ENCODE measurements at regions not wholly inside any gene's neighbourhood (a gene's known extent, or its start where the extent isn't known, plus 50 kb on each side); places are given as distances from the start of the nearest gene placed in this dataset.

DNA sequence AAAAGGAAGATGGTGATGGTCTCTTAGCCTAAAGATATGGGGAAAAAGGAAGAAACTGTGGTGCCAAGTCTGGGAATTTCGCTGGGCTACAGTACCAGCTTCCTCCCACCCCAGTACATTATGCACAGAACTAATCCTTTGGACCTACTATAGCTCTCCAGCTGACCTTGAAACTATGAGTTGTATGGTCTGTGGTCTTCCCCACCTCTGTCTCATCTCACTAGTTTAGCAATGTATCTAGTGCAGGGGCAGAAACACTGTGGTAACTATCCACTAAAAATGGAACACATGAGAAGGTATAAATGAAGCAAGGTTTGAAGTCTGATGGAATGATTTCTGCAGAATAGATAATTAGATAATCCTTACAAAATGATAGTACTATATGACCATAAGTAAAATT, 190.4 kb upstream of the CCDC150 start:
- no peaks in the 10 kb centered on the region for H3K9me3 ChIP-seq
- no peaks in the 10 kb centered on the region for H3K36me3 ChIP-seq
- no peak overlapping the region for H3K27ac ChIP-seq
- peaks cover 0 to 21% (median 8%) of the 10 kb centered on the region in 9 donors for H3K4me1 ChIP-seq
- no peaks in the 10 kb centered on the region for H3K27me3 ChIP-seq
- 90 to 92% methylated on average over 1 of the region's 1 CpG for WGBS, 2 donors
- intact Hi-C loops (cut with DNase I), result loop anchor here in 2 of 10 donors (5.0 to 10.0 kb wide), 2 partner anchors 47 to 104 kb away; no protein-coding TSS in a partner anchor
- H3K4me3 ChIP-seq, result no peak overlapping the region
- ATAC-seq (no peak), DNase-seq (no peak)
- TF ChIP-seq, protein P1, sequence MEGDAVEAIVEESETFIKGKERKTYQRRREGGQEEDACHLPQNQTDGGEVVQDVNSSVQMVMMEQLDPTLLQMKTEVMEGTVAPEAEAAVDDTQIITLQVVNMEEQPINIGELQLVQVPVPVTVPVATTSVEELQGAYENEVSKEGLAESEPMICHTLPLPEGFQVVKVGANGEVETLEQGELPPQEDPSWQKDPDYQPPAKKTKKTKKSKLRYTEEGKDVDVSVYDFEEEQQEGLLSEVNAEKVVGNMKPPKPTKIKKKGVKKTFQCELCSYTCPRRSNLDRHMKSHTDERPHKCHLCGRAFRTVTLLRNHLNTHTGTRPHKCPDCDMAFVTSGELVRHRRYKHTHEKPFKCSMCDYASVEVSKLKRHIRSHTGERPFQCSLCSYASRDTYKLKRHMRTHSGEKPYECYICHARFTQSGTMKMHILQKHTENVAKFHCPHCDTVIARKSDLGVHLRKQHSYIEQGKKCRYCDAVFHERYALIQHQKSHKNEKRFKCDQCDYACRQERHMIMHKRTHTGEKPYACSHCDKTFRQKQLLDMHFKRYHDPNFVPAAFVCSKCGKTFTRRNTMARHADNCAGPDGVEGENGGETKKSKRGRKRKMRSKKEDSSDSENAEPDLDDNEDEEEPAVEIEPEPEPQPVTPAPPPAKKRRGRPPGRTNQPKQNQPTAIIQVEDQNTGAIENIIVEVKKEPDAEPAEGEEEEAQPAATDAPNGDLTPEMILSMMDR (IDR thresholded peaks at IDR 0.05), result no peak

DNA sequence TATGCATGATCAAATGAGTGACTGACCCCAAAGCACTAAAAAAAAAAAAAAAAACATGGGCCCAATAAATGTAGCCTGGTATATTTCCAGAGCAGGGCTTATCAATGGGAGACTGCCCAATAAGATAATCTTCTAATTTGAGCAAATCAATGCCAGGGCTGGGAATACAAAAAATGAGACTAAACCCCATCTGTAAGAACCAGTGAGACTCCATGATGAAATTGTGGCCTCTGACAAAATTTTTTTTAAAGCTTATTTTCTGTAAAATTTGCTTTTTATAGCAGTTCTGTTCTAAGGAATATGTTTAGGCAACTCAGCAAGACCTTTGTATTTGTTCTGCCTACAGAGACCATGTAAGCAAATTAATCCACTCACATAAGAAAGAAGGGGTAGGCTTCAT, 186.8 kb upstream of the CCDC150 start:
- ATAC-seq (peak in 1 of 8 donors; percentile 19), DNase-seq (no peak)
- TF ChIP-seq, protein P1 (IDR thresholded peaks at IDR 0.05), result no peak
- Histone ChIP-seq H3K36me3 (no peaks in the 10 kb centered on the region), H3K4me3 (no peak overlapping the region), H3K27ac (peak overlapping the region in 1 of 10 donors; percentile 18), H3K27me3 (peaks cover 0 to 3% (median 0%) of the 10 kb centered on the region in 7 donors), H3K9me3 (peaks cover 0 to 6% (median 0%) of the 10 kb centered on the region in 11 donors), H3K4me1 (peaks cover 0 to 17% (median 8%) of the 10 kb centered on the region in 9 donors)
- intact Hi-C loops (cut with DNase I), result loop anchor here (1.0 to 10.0 kb wide), 12 partner anchors 115 to 378 kb away; no protein-coding TSS in a partner anchor

DNA sequence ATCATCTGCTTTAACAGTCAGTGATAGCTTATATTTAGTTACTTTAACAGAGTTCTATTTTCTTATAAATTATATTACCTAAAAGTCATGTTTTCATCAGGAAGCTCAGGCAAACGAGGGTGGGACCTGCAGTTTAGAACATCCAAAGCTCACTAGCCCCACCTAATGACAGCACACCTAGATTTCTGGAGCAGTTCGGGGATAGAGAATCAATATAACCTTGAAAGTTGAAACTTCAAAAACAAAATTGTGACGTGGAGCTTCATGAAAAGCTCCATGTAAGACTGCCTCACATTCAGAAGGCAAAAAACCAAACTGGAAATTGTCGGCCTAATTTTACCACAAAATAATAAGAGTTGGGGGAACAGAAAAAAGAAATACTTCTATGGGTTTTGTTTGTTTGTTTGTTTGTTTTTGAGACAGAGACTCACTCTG, 185.9 kb upstream of the CCDC150 start:
- H3K9me3 ChIP-seq, result peaks cover 0 to 6% (median 0%) of the 10 kb centered on the region in 11 donors
- no peaks in the 10 kb centered on the region for H3K36me3 ChIP-seq
- no peak overlapping the region for H3K4me3 ChIP-seq
- H3K27me3 ChIP-seq, result peaks cover 0 to 4% (median 0%) of the 10 kb centered on the region in 7 donors
- 12 to 16% methylated on average over 4 of the region's 4 CpGs for WGBS, 2 donors
- H3K27ac ChIP-seq, result peak overlapping the region in 1 of 10 donors; percentile 18
- ATAC-seq (peak in 7 of 8 donors; percentile 47 to 80 (median 71)), DNase-seq (peak in 1 of 2 donors; percentile 67)
- TF ChIP-seq, protein P1 (IDR thresholded peaks at IDR 0.05), result peak; percentile 33 to 82 (median 71)
- intact Hi-C loops (cut with DNase I), result loop anchor here (1.0 to 10.0 kb wide), 12 partner anchors 116 to 379 kb away; no protein-coding TSS in a partner anchor
- peaks cover 0 to 17% (median 8%) of the 10 kb centered on the region in 9 donors for H3K4me1 ChIP-seq

DNA sequence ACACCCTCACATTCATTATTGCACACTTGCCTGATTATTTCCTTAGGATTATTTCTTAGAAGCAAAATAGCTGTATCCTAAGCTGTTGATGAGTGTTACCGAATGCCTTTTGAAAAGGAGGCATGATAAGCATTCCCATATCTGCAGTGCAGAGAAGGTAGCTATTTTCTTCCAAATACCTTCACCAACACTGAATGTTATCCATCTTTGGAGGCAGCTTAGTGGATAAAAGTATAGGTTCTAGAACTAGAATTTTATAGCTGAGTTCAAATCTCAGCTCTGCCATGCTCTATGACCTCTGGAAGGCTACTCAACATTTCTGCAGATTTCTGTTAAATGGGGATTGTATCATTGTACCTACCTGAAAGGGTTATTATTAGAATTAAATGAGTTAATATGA, 185.0 kb upstream of the CCDC150 start:
- DNase-seq, result no peak
- intact Hi-C loops (cut with DNase I), result loop anchor here (2.0 to 10.0 kb wide), 10 partner anchors 117 to 380 kb away; no protein-coding TSS in a partner anchor
- TF ChIP-seq, protein P1 (IDR thresholded peaks at IDR 0.05), result no peak
- Histone ChIP-seq H3K27ac (no peak overlapping the region), H3K9me3 (peaks cover 0 to 6% (median 0%) of the 10 kb centered on the region in 11 donors), H3K27me3 (peaks cover 0 to 10% (median 0%) of the 10 kb centered on the region in 7 donors), H3K4me1 (peaks cover 0 to 17% (median 8%) of the 10 kb centered on the region in 9 donors), H3K36me3 (no peaks in the 10 kb centered on the region), H3K4me3 (no peak overlapping the region)
- ATAC-seq, result no peak
- WGBS, 2 donors, result 72 to 79% methylated on average over 1 of the region's 1 CpG
